CD4-positive, alpha-beta T cell treated with Interleukin-1 beta for 1 hour (primary cell): ENCODE measurements at regions not wholly inside any gene's neighbourhood (a gene's known extent, or its start where the extent isn't known, plus 50 kb on each side); places are given as distances from the start of the nearest gene placed in this dataset.
"Not testable (repeated sequence)": the region's sequence is repeated elsewhere in the genome, so short reads cannot be mapped to it uniquely, and the experiment has no call there.

Source experiments
- DNase-seq, 2 donors: peaks; one replicate each; pipeline ENCODE4 v3.0.0-alpha.2; 2020 to 2022

GRCh38 chr7:149714081-149714909 lies 59.1 kb downstream of the ZNF467 start:
- peak; percentile 92 to 95 for DNase-seq

DNA sequence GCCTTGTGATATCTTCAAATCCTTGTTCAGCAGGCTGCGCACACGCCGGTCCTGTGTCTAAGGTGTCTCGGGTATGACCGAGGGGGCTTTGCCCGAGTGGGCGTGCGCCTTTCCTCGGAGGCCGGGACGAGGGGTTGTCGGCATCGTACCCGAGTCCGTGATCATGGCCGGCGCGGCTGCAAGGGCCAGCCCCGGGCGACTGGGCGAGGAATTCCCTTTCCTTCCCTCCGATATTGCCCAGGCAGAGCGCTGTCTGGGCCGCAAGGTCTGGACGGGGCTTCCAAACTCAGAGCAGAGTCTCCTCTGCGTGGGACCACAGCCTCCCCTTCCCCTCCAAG lies 59.7 kb downstream of the ZNF467 start:
- no peak for DNase-seq

GRCh38 chr7:149713061-149713730 lies 60.2 kb downstream of the ZNF467 start:
- no peak for DNase-seq

GRCh38 chr7:149708026-149708425 lies 65.4 kb downstream of the ZNF467 start:
- no peak for DNase-seq

GRCh38 chr7:149707448-149707886 lies 65.9 kb downstream of the ZNF467 start:
- DNase-seq: no peak

DNA sequence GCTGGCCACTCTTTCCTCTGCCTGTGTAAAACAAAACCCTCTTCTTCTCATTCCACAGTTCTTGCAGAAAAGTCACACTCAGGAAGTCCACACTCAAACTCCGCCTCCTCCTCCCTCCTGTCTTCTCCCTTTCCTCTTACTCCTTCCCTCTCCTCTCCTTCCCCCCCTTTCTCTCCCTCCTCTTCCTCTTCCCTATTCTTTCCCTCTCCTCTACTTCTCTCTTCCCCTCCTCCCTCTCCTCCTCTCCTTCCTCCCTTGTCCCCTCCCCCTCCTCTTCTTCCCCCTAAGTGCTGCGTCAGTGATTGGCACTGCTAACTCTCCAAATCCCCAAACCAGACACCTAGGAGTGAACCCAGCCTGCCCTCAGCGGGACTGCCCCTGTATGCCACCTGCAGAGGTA lies 67.0 kb downstream of the ZNF467 start:
- no peak for DNase-seq

- no peak for DNase-seq
Measured at GRCh38 chr7:149704507-149704906, 68.9 kb downstream of the ZNF467 start.

DNA sequence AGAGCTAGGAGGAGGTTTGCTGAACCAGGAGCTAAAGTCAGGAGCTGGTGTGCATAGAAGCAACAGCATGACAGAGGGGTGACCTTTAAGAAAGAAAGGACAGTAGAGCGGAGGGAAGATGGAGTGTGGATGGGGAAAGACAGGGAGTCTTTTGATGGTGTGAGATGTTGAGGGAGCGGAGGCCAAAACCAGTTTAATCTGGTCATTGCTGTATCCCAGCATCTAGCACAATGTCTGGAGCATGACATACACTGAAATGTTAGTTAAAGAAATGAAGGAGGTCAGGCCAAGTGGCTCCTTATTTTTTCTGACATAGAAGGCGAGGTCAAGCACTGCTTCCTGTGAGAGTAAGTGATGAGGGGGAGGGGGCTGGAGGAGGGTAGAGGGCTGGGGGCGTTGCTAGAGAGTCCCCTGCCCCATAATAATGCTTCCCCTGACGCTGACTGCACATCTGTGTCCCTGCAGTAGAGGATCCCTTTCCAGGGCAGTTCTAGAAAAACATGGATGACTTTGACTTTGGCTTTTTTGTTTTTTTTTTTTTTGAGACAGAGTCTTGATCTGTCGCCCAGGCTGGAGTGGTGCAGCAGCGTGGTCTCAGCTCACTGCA lies 70.2 kb downstream of the ZNF467 start:
- DNase-seq: no peak

GRCh38 chr7:149701495-149702240 lies 71.7 kb downstream of the ZNF467 start:
- DNase-seq: no peak

DNA sequence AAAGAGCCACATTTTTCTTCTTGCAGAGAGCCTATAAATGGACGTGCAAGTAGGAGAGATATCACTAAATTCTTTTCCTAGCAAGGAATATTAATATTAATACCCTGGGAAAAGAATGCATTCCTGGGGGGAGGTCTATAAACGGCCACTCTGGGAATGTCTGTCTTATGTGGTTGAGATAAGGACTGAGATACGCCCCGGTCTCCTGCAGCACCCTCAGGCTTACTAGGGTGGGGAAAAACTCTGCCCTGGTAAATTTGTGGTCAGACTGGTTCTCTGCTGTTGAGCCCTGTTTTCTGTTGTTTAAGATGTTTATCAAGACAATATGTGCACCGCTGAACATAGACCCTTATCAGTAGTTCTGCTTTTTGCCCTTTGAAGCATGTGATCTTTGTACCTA lies 75.6 kb downstream of the ZNF467 start:
- not testable (repeated sequence) for DNase-seq

- no peak for DNase-seq
Measured at GRCh38 chr7:149696280-149696679, 77.1 kb downstream of the ZNF467 start.

GRCh38 chr7:149692557-149692982 lies 80.8 kb downstream of the ZNF467 start:
- no peak for DNase-seq

DNA sequence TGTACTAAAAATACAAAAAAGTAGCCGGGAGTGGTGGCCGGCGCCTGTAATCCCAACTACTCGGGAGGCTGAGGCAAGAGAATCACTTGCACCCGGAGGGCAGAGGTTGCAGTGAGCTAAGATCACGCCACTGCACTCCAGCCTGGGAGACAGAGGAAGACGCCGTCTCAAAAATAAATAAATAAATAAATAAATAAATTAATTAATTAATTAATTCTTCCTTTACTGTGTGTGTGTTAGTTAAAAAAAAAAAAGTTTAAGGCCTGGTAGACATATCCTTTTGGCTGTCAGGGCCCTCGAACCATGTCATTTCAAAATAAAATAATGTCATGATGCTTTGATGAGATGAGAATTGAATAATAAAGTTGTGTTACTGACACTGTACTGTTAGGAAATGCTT lies 81.3 kb downstream of the ZNF467 start:
- DNase-seq: no peak

- no peak for DNase-seq
Measured at GRCh38 chr7:149690688-149691446, 82.5 kb downstream of the ZNF467 start.

DNA sequence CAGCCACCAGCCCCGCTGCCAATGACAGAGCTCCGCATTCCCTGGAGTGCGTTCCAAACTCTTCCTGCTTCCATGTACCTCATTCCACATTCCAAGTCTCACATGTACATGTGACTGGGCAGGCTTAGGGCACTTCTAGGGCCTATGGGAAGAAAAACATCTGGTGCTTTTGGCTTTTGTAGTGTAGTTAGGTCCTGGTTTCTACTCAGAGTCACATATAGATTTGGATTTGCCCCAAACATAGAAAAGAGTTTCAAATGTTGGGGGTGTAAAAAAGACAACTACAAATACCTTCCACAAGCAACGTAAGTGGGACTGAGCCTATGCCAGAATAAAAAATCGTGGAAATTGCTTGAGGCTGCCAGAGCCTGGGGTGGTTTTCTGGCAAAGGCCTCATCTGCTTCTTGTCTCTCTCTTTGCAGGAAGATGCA lies 84.1 kb downstream of the ZNF467 start:
- no peak for DNase-seq

DNA sequence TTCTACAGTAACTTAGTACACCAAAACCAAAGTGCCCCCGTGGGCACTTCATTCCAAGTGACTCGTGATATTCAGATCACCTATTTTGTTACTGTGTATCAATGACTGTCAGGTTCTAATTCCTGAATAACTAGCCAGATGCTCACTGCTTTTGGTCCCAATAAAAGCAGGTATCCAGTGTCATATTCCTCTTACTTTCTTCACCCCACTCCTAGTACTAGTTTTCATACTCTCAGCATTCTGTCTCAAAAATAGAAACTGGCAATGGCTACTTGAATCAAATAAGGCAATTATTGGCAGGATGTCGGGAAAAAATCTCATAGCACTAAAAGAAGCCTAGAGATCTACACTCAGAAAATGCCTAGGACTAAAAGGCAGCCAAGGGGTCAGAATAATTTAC lies 84.6 kb downstream of the ZNF467 start:
- DNase-seq: no peak

DNA sequence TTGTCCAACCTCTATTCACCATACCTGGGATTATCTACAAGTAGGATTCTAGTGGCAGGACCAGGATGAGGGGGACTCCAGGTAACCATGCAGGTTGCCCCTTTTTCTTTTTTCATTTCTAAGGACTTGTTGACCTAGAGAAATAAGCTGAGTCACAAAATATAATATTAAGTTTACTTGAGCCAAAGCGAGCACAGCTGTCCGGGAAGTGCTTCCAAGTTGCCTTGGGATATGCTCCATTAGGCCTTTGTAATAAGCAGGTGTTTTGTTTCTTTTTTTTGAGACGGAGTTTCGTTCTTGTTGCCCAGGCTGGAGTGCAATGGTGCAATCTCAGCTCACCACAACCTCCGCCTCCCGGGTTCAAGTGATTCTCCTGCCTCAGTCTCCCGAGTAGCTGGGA lies 85.6 kb downstream of the ZNF467 start:
- not testable (repeated sequence) for DNase-seq

- DNase-seq: no peak
Measured at GRCh38 chr7:149686449-149686848, 86.9 kb downstream of the ZNF467 start.

- no peak for DNase-seq
Measured at GRCh38 chr7:149686011-149686410, 87.4 kb downstream of the ZNF467 start.

GRCh38 chr7:149685455-149685854 lies 87.9 kb downstream of the ZNF467 start:
- no peak for DNase-seq

DNA sequence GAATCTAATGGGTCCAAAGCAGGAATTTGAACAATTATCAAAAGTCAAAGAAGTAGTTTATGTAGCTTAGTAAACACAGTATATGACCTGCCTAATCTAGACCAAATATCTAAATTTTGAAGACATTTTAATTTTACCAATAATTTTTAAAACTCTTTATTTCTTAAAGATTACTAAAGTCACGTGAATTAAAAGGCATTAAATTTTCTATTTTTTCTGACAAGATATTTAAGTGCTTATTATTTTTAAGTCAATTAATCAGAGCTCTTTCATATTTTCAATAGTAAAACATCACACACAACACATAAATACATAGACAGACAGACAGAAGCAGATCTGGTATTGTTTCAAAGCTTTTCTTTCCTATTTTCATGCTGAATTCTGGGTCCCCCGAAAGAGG lies 89.5 kb downstream of the ZNF467 start:
- no peak for DNase-seq

GRCh38 chr7:149683181-149683580 lies 90.2 kb downstream of the ZNF467 start:
- no peak for DNase-seq
